ENCODE measurements at regions not wholly inside any gene's neighbourhood (a gene's known extent, or its start where the extent isn't known, plus 50 kb on each side); places are given as distances from the start of the nearest gene placed in this dataset.
A peak's percentile ranks its signal among the peaks of the same experiment; 100 is the strongest.

- no peak overlapping the region for H2AK5ac ChIP-seq (ENCODE audit: low read depth, low read length)
- no peak overlapping the region for H3K56ac ChIP-seq (replicated peaks; ENCODE audit: insufficient read length, low read depth, low read length)
- H4K91ac ChIP-seq (replicated peaks; ENCODE audit: insufficient read length, low read length): no peak overlapping the region
- H3K9me3 ChIP-seq (ENCODE audit: insufficient read depth in 2 of 2, low read depth in 1 of 2, low read length in 1 of 2): no peaks in the 10 kb centered on the region
- FAIRE-seq (no peak), DNase-seq (ENCODE audit: low read depth in 1 of 2, low spot score in 2 of 2) (no peak)
- no peak overlapping the region for H3K9ac ChIP-seq (replicated peaks in 1 of 4; ENCODE audit: extremely low read depth in 1 of 4, low read depth in 3 of 4, low read length in 3 of 4)
- CTCF ChIA-PET (ENCODE audit: partially characterized antibody): interaction anchor here (1.5 kb wide), 1 partner anchor 10 kb away, joined by 5 read pairs; no protein-coding TSS in a partner anchor
- no peak overlapping the region for H2BK15ac ChIP-seq (ENCODE audit: low read length)
- H3K4me2 ChIP-seq (ENCODE audit: insufficient read depth in 1 of 2, low read depth in 2 of 2, low read length in 2 of 2): no peak overlapping the region
- no peak overlapping the region for H2BK20ac ChIP-seq (ENCODE audit: low read length)
- H2BK5ac ChIP-seq (ENCODE audit: low read depth, low read length): no peak overlapping the region
- no peak overlapping the region for H3K23ac ChIP-seq (ENCODE audit: insufficient read length)
- H2BK120ac ChIP-seq (replicated peaks; ENCODE audit: low read depth, low read length): no peak overlapping the region
- 92% methylated on average over 6 of the region's 6 CpGs; no CpG with 5 or more reads in 1 of the 2 experiments for WGBS, 2 experiments (ENCODE audit: extremely low coverage in 1 of 2, insufficient coverage in 1 of 2, insufficient read length in 1 of 2, insufficient replicate concordance in 2 of 2, low coverage in 1 of 2, low lambda C conversion rate in 2 of 2, missing lambda C conversion rate in 1 of 2)
- H3K23me2 ChIP-seq (ENCODE audit: low read depth, low read length): no peaks in the 10 kb centered on the region
- no peak overlapping the region for H2BK12ac ChIP-seq (ENCODE audit: low read depth, low read length)
- peak overlapping the region; percentile 28; the same call in 1 of the 2 replicates for H2AFZ ChIP-seq (ENCODE audit: low read length)
- H3K27ac ChIP-seq (ENCODE audit: low read depth, low read length): no peak overlapping the region
- H3K14ac ChIP-seq (ENCODE audit: insufficient read length): no peak overlapping the region
- no peaks in the 10 kb centered on the region for H3K79me1 ChIP-seq (ENCODE audit: low read depth, low read length)
- no peak overlapping the region for H3K4ac ChIP-seq (replicated peaks; ENCODE audit: insufficient read length, low read depth, low read length)
- H4K20me1 ChIP-seq (replicated peaks in 1 of 2; ENCODE audit: control insufficient read depth in 1 of 2, insufficient read depth in 2 of 2, low read length in 2 of 2): no peaks in the 10 kb centered on the region
- no peak overlapping the region for H4K8ac ChIP-seq (ENCODE audit: extremely low read depth, insufficient read depth, low read length)
- H3K27me3 ChIP-seq (replicated peaks in 1 of 4; ENCODE audit: control insufficient read depth in 3 of 4, extremely low read depth in 1 of 4, insufficient read depth in 3 of 4, low read length in 3 of 4): peaks cover 0 to 1% (median 0%) of the 10 kb centered on the region in 4 experiments; a peak in 1 of 7 replicates
- no peaks in the 10 kb centered on the region for H3K79me2 ChIP-seq (ENCODE audit: control insufficient read depth in 1 of 2, insufficient read depth in 2 of 2, low read length in 2 of 2)
- no peaks in the 10 kb centered on the region for H3K4me1 ChIP-seq (replicated peaks in 1 of 4; ENCODE audit: control insufficient read depth in 3 of 4, insufficient read depth in 4 of 4, low read length in 3 of 4)
- H3K18ac ChIP-seq (ENCODE audit: extremely low read depth, low read length): no peak overlapping the region
- POLR2A ChIA-PET (ENCODE audit: partially characterized antibody): no interaction called here
- H3K36me3 ChIP-seq (ENCODE audit: control insufficient read depth in 2 of 4, insufficient read depth in 4 of 4, low read length in 3 of 4): no peaks in the 10 kb centered on the region
- no peak overlapping the region for H4K5ac ChIP-seq (ENCODE audit: insufficient read length, low read depth, low read length)
- H3K4me3 ChIP-seq (ENCODE audit: extremely low read depth in 1 of 4, insufficient read depth in 2 of 4, low read depth in 3 of 4, low read length in 4 of 4): no peak overlapping the region
- TF ChIP-seq RBBP5 (IDR thresholded peaks at IDR 0.05; ENCODE audit: borderline replicate concordance, low read depth, low read length): no peak
- TF ChIP-seq CHD2 (IDR thresholded peaks at IDR 0.05; ENCODE audit: low read length): no peak
- TF ChIP-seq KDM1A (IDR thresholded peaks at IDR 0.05; ENCODE audit: borderline replicate concordance, low read length): no peak
- TF ChIP-seq RAD21 (IDR thresholded peaks at IDR 0.05 in 1 of 2, conservative IDR thresholded peaks at IDR 0.05 in 1 of 2; ENCODE audit: low read depth in 2 of 2, low read length in 2 of 2): no peak
- no peak for TF ChIP-seq CREB1 (IDR thresholded peaks at IDR 0.05)
- no peak for TF ChIP-seq KDM5A (IDR thresholded peaks at IDR 0.05; ENCODE audit: low read length)
- TF ChIP-seq HDAC2 (IDR thresholded peaks at IDR 0.05; ENCODE audit: borderline replicate concordance in 1 of 2, low read depth in 2 of 2, low read length in 2 of 2): no peak
- no peak for TF ChIP-seq RNF2 (IDR thresholded peaks at IDR 0.05; ENCODE audit: borderline replicate concordance, low read depth, low read length, missing control alignments, poor library complexity, severe bottlenecking)
- no peak for TF ChIP-seq BCL11A (IDR thresholded peaks at IDR 0.05; ENCODE audit: low read depth in 2 of 2, low read length in 2 of 2)
- no peak for TF ChIP-seq SP2 (IDR thresholded peaks at IDR 0.05; ENCODE audit: low read length)
- no peak for TF ChIP-seq MAX (IDR thresholded peaks at IDR 0.05)
- TF ChIP-seq TEAD4 (IDR thresholded peaks at IDR 0.05; ENCODE audit: low read depth, low read length): no peak
- TF ChIP-seq EZH2 (IDR thresholded peaks at IDR 0.05; ENCODE audit: low read depth, low read length, severe bottlenecking): no peak
Measured at GRCh38 chr1:99570486-99571089, 75.3 kb upstream of the PALMD start.
